Embryonic facial prominence (tissue), 1 donor: ENCODE measurements at regions not wholly inside any gene's neighbourhood (a gene's known extent, or its start where the extent isn't known, plus 50 kb on each side); places are given as distances from the start of the nearest gene placed in this dataset.

Source experiments
- DNase-seq: peaks from one replicate; pipeline ENCODE4 v3.0.0-alpha.2; 2016; ENCODE audit errors: extremely low spot score

DNA sequence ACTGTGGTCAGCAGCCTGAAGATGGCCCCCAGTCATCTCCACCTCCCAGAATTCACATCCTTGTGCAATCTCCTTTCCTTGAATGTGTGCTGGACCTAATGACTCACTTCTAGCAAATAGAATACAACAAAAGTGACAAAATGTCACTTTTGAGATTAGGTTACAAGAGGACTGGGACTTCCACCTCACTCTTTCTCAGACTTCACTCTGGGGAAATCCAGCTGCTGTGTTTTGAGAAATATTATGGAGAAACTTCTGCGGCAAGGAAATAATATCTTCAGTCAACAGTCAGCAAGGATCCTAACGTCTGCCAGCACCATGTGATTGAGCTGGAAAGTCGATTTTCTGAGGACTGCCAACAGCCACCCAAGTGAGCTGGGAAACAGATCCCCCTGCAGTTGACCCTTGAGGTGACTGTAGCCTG is 70.5 kb upstream of the GADD45A start:
- DNase-seq, result no peak

DNA sequence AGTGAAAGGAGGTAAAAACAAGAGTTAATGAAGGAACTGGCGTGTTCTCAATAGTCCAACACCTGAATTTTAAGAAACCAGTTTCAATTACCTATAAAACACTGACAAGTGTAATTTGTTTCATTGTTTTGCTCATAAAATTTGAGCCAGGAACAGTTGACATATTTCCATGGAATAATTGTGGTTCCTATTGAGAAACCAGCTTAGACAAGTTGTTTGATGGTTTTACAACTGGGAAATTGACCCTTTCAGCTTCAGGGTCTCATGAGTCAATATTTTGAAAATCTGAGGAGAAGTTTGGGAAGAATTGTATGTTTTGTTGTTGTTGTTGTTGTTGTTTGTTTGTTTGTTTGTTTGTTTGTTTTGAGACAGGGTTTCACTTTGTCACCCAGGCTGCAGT is 69.1 kb upstream of the GADD45A start:
- no peak for DNase-seq

DNA sequence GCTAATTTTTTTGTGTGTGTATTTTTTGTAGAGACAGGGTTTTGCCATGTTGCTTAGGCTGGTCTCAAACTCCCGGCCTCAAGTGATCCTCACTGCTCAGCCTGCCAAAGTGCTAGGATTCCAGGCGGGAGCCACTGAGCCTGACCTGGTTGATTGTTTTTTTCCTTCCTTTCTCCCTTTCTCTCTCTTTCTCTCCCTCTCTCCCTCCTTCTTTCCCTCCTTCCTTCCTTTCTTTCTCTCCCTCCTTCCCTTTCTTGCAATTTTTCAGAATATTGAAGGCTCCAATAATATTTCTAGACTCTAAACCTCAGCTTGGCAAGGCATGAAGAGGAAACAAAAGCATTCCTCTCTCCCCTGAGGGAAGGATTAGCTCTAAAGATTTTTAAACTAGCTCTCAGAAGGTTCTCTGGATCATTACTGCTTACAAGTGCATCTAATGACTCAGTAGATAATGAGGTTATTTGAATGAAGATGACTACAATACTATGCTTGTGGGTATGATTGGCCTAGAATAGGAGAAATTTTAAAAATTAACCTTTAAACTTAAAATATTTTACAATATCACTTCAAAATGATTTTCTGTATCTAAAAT is 68.5 kb upstream of the GADD45A start:
- DNase-seq, result no peak

DNA sequence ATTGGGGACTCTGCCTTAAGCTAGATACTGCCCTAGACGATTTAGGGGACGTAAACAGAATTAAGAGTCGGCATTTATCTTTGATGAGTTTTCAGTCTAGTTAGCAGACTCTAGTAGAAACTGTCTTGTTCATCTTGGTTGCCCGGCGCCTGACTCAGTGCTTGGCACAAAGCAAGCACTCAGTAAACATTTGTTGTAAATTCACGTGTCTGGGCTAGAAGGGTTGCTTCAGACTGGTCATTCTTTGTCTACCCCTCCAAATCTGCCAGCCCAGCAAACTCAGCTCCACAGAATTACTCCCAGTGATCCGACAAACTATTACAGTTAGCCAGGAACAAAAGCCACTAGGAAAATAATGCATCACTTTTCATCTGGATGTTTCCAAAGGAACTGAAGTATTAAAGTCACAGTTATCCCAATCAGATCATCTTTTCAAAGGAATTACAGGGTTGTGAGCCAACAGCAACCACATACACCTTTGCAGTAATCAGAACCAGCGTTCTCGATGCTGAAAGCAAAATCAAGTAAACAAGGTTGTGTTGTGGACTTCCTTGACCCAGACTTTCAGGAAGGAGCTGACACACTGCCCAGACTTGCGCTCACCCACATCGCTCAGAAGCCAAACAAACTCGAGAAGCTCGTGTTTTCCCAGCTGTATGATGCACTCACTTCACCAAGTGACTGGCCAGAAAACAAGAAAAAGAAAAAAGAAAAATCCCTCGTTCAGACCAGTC is 66.5 kb upstream of the GADD45A start:
- DNase-seq, result no peak

DNA sequence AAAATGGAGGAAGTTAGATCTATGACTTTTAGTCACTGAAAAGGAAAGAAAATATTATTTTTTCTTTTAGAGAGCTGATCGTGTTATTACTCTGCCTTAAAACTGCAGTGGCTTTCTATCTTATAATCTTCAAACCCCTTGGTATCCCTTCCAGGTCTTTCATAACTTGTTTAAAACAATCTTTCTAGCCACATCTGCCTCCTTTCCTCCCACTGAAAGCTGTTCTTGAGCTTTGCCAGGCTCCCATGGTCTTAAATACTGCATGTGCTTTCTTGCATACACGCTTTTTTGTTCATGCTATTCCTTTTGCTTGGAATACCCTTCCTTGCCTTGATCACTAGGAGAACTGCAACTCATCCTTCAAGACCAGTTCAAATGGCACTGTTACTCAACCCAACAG is 65.9 kb upstream of the GADD45A start:
- no peak for DNase-seq

DNA sequence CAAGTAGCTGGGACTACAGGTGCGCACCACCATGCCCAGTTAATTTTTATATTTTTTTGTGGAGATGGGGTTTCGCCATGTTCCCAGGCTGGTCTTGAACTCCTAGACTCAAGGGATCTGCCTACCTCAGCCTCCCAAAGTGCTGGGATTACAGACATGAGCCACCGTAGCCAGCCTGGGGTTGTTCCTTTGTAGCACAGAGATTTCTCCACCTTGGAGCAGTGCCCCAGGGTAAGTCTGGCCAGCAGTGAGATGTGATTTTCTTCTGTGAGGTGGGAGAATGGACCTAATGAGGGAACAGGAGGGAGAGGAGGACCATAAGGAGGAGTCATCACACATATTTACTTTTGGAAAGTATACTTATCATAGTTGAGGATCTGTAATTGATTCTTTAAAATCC is 61.1 kb upstream of the GADD45A start:
- DNase-seq, result no peak

DNA sequence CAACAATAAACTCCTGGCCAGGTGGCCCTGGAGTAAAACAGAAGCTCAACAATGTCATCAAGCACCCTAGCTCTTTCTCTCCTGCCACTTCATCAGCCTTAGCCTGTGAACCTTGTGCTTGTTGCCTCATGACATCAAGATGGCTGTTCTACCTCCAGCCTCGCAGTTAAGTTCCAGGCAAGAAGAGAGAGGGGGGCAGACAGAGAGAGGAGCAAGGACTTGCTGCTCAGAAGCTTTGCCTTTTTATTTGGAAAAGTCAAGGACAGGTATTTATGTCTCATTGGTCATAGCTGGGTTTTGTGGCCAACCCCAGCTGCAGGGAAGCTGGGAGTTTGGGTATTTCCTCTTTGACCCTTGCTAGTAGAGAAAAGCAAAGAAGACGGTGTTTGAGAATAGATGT is 60.3 kb upstream of the GADD45A start:
- no peak for DNase-seq

DNA sequence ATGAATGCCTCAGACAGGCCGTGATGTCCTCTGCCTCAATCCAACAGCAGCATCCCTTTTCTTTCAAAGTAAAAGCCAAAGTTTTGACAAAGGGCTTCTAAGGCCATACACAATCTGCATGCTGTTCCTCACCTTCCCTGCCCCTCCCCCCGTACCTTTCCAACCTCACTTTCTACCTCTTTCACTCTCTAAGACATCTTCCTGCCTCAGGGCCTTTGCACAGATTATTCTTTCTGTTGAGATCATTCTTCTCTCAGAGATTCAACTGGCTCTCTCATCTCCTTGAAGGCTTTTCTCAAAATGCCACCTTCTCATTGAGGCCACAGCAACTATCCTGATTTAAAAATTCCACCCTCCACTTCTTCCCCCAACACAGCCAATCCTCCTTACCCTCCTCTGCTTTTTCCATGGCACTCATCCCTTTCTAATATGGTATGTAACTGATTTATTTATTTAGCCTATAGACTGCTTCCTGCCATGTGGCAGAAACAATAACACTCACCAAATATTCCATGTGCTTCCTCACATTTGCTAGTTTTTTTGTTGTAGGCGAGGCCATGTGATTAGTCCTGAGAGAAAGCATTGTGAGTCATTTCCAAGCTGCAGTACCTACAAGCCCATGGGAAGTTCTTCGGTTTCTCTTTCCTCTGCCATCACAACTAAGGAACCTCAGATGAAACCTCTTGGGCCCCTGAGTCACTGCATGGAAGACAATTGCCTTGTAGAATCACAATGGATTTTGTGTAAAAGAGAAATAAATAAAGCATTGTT is 58.7 kb upstream of the GADD45A start:
- no peak for DNase-seq

DNA sequence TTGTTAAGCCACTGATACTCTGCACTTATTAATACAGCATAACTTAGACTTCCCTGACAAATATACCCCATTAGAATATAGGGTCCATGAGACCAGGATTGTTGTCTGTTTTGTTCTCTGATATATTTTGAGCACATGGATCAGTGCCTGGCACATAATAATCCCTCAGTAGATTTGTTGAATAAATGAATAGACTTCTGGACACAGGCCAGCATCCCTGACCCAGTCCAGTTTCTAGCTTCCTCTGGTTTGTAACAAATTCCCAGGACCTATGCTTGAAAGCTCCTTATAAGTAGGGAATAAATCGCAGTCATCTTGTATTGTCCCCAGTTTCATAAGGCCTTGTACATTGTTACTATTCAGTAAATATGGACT is 58.2 kb upstream of the GADD45A start:
- no peak for DNase-seq

DNA sequence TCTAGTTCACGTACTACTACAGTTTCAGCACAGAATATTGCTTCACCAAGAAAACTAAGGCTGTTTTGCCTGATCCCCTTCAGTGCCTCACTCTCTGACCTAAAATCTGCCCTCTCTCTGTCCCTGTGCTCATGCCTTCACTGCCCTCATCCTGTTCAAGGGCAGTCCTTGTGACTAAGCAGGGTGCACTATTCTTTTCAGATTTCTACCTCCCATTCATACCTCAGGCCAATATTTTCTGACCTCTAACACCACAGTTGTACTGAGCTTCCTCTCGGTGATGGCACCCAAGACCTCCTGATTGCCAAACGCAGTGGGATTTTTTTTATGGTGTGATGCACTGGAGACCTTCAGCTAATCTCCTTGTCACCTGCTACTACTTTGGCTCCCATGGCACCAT is 57.7 kb upstream of the GADD45A start:
- DNase-seq, result no peak

DNA sequence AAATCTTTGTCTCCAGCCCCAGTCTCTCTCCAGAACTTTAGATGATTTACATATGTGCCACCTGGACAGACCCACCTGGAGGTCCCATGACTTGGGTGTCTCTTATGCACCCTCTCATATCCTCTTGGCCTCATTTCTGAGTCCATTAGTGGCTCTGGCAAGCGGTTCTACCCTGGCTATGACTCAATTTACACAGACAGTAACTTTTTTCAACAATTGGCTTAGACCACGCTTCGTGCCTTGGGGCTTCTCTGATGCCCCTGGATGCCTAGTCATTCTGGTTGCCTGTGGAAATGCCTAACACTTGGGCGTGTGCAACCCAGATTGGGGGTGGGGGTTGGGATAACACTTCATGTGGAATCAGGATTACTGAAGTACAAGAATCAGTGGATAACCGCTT is 57.1 kb upstream of the GADD45A start:
- no peak for DNase-seq

DNA sequence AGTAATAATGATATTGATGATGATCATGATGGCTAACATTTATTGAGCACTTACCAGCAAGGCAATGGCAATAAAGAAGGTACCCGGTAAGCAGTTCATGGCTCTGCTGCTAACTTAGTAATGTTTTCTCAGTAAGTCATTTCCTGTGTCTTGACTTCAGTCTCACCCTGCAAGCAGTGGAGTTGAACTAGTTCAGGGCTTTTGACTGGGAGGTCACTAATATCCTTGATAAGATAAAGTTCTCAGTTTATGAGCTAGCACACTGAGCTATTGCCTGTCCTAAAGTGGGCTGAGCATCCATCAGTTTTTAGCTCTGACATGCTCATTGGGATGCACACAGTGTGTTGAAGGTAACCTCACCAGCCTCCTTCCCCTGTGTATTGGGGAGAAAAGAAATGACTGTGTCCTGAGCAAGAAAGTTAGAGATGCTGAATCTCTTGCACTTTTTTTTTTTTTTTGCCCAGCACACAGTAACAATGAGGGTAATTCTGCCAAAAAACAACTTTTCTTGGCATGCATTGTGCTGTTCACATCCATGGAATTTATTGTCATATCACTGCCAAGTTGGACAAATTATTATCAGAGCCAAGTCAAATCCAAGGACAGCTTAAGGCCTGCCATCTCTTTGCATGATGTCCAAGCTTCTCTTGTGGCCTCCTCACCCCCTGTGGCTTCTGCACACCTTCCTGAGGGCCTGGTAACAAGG is 55.5 kb upstream of the GADD45A start:
- no peak for DNase-seq

DNA sequence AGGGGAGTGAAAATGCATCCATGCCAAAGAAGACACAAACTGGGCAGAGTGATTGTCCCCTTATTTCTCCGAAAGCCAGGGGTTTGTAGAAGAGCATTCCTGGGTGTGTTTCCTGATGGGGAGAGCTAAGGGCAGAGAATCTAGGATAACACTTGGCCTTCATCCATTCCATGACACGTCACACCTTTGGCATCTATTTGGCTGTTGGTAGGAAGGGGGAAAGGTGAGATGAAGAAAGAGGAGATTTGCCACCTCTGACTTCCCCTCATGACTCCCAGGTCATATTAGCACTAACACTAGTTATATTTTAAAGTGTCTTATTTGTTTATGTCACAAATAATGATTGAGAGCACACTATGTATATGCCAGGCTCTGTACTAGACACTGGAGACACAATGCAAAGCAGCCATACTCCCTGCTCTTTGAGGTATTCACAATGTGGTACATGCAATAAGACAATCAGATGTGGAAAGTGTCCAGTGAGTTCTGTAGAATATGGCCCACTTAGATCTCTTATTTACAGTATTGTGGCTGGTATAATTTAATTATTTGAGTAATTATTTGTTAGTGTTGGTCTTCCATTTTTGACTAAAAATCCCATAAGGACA is 54.5 kb upstream of the GADD45A start:
- no peak for DNase-seq

DNA sequence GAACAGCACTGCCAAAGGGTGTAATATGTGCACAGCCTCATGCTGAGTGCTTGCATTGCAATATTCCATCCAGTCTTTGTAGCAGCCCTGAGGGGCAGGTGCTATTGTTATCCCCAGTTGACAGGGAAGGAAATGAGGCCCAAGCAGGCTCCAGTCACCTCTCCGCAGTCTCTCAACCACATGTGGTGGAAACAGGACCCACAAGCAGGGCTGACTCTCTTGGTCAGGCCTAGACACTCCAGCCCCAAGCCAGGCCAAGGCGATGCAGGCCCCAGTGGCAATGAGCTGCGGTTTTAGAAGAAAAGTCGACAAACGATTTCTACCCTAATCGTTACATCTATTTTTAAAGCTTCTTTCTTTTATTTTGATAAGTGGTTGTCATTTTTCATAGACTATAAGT is 52.6 kb upstream of the GADD45A start:
- DNase-seq, result no peak

DNA sequence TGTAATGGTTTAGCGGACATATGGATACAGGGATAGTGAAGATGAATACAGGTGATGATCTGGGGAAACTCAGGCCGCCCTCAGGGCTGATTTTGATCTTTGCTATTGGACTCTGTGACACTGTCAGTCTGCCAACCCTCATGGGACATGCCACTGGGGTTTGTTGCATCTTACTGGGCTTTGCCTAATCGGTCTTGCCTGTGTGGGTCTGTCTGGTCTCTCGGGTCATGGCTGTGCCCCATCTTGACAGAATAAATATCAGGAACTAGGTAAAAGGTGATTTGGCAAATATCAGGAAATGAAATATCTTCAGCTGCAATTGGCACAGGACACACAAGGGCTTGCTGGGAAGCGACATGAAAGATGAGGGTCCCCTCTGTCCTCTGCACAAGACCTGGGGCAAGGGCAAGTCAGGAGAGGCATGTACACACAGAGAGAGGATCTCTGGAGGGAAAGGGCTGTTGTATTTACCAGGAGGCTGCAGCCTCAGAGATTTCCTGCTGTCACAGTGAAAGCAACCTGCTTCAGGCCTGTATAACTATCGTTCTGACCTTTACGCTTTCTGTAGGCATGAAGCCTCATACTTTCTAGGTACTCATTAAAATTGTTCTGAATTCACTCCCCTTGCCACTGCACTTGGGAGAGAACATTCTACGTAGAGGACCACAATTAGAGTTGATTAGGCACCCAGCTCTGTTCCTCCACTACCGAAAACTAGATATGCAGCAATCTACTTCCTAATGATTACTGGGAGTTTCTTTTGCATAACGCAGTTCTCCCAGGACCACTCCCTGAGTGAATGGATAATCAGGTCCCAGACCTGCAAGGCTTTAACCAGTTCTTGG is 52.0 kb upstream of the GADD45A start:
- DNase-seq, result no peak

DNA sequence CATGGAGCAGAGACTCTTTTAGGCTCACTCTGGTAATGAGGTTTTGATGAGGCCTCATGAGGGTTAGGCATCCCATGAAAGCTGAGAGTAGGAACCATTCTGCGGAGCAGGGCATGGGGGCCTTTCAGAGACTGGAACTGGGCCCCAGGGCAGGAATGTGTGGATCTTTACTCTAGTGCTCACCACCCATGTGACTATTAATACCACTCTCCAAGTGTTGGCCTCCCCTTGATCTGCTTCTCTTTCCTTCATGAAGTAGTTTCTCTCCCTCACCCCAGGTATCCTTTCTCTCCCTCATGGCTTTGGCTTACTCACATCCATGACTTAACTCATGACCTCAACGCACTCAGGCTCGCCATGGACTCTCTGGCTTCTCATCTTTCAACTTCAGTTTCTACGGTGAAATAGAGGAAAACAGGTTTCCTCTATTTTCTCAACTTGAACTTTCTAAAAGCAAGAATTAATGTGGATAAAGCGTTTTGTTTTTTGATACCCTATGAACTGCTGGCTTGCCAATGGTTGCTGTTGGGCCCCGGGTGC is 50.5 kb upstream of the GADD45A start:
- DNase-seq, result no peak

DNA sequence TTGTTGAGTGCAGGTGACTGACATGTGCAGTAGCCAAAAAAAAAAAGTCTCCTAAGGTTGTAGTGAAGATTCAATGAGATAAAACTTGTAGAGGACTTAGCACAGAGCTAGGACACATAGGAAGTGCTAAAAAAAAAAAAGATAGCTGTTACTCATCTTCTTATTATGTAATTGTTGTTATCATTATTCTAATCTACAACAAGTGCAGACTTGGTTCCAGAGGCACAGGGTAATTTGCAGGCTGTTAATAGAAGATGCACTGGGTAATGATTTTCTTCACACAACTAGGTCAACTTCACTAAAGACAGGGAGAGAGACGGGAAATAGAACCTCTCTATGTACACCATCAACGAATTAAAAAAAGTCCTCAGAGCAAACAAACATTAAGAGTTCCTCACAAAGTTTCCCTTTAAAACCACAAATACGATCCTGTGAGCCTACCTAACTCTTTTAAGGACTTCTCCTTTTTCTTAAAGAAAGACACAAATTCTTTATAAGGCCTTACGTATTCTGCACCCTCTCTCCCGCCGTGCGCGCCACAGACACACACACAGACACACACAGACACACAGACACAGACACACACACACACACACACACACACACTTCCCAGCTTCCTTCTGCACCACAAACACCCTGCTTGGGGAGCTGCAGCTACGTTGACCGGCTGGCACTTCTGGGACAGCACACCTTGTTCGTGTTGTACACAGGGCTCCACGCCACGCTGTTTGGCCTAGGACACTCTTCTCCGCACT is 49.8 kb upstream of the GADD45A start:
- no peak for DNase-seq
